GM19463 (cell line): ENCODE measurements at regions not wholly inside any gene's neighbourhood (a gene's known extent, or its start where the extent isn't known, plus 50 kb on each side); places are given as distances from the start of the nearest gene placed in this dataset.
A peak's percentile ranks its signal among the peaks of the same experiment; 100 is the strongest.

Source experiments
- ATAC-seq: cut with Tn5 transposase; IDR thresholded peaks from one replicate; pipeline ENCODE4 v1.9.1; 2021; ENCODE audit warnings: mild to moderate bottlenecking, moderate library complexity; ENCODE audit not compliant: unreplicated experiment

- no peak for ATAC-seq
Observed at GRCh38 chr12:130254461-130255276, 83.0 kb upstream of the PIWIL1 start.

DNA sequence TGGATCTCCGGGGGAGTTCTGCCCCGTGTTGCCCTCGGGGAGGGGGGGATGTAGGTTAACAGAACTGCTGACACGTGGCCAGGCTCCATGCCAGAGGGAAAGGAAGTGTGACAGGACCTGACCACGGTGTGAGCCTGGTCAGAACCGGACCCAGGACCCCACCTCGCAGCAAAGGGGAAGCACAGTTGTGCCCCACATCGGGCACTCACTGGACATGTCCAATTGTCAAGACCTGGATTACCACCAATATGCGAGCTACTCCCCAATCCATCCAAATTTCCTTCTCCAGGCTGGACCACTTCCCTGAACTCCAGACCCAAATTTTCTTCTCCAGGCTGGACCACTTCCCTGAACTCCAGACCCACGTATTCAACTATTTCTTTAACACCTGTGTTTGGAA, 78.8 kb upstream of the PIWIL1 start:
- no peak for ATAC-seq

GRCh38 chr12:130263025-130263424, 74.7 kb upstream of the PIWIL1 start:
- no peak for ATAC-seq

- ATAC-seq = no peak
Observed at GRCh38 chr12:130263996-130264395, 73.7 kb upstream of the PIWIL1 start.

GRCh38 chr12:130266751-130267150, 70.9 kb upstream of the PIWIL1 start:
- no peak for ATAC-seq

- no peak for ATAC-seq
Observed at GRCh38 chr12:130280231-130280630, 57.5 kb upstream of the PIWIL1 start.

- no peak for ATAC-seq
Observed at GRCh38 chr12:130280742-130281141, 56.9 kb upstream of the PIWIL1 start.

DNA sequence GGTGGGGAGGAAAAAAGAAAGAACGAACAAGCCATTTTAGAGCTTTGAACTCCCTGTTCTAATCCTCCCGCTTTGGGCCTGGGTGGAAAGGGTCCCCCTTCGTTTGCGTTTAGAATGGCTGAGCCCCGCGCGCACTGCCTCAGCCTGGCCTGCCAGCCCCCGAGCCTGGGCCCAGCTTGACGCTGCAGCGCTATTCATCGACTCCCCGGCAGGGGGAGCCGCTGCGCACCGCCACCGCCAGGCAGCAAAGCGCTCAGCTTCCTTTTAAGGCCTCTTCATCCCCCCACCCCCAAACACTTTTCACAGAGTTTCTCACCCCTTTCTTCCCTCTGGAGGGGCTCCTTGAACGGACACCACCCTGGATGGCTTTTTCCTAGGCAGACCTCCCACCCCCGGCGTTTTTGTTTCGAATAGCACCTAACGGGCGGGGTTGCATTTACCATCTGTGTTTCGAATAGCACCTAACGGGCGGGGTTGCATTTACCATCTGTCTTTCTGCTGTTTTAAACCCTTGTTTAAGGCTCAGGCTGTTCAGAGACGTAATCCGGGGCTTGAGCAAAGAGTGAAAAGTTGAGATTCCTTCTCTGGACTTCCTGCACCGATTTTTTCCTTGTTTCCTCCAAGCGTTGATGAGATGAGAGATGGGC, 56.4 kb upstream of the PIWIL1 start:
- peak; percentile 45 for ATAC-seq

DNA sequence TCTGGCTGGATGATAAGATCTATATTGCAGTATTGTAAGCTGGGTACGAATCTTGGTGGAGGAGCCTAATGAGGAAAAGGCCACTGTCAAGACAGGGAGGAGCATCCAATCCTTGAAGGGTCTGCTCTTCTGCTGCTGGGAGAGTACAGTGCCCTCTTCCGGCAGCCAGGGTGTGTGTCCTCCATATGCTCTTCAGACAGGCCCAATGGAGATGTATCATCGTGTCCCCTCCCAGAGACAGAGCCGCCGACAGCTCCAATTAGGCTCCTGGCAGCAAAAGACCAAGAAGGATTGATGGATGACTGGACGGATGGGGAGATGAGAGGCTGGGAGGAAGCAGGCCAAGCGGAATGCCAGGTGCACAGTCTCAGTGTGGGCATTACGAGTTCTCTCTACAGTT, 51.6 kb upstream of the PIWIL1 start:
- no peak for ATAC-seq

DNA sequence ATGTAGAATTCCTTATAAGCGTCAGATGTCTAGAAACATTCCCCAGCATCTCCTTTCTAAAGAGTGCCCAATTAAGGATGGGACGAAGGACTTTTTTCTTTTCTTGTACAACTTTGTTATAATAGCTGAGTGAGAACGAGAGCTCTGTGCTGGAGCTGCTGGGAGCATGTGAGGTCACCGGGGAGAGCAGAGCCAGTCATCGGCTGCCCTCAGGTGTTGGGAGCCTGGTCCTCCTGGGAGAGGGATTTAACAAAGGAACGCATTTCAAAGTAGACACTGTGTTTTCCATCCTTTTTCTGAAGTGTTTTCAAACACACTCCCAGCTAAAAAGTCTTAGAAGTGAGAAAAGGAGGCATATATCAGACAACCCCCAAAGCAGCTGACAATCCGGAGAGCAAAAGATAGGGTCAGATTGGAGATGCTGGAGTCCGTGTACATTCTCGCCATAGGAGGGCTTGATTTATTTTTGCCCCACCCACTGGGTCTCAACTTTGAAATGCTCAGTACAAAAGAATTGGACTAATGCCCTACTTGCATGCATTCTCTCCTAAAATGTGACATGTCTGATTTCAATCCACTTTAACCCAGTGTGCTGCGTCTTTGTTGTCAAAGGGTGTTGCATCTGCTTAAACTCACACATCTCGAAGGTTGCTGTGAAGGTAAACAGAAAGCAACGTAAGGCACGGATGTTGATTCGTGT, 50.8 kb upstream of the PIWIL1 start:
- no peak for ATAC-seq
